Keratinocyte (primary cell): ENCODE measurements at regions not wholly inside any gene's neighbourhood (a gene's known extent, or its start where the extent isn't known, plus 50 kb on each side); places are given as distances from the start of the nearest gene placed in this dataset.

Source experiments
- CTCF ChIP-seq, 3 experiments: IDR thresholded peaks in 1 of 3; conservative IDR thresholded peaks in 1 of 3; optimal IDR thresholded peaks in 1 of 3; 2 replicates in 2 of 3; 3 replicates in 1 of 3; pipeline versions ENCODE3 to v1.5.1; 2011; ENCODE audit warnings: low read length in 3 of 3, mild to moderate bottlenecking in 3 of 3, moderate library complexity in 2 of 3, control low read depth in 1 of 3, inconsistent platforms in 1 of 3; ENCODE audit not compliant: insufficient read depth in 2 of 3; ENCODE audit errors: extremely low read depth in 1 of 3
- EZH2 ChIP-seq: IDR thresholded peaks from one replicate; pipeline ENCODE4 v1.6.1; 2012; ENCODE audit warnings: inconsistent platforms, mild to moderate bottlenecking, low read length, moderate library complexity

- TF ChIP-seq CTCF (optimal IDR thresholded peaks at IDR 0.05 in 1 of 3, IDR thresholded peaks at IDR 0.05 in 1 of 3, conservative IDR thresholded peaks at IDR 0.05 in 1 of 3; ENCODE audit: extremely low read depth in 1 of 3, insufficient read depth in 2 of 3, low read length in 3 of 3): no peak
- no peak for TF ChIP-seq EZH2
Observed at GRCh38 chr6:126170433-126170832, 169.5 kb upstream of the CENPW start.
